HCT116 (cell line): ENCODE measurements at regions not wholly inside any gene's neighbourhood (a gene's known extent, or its start where the extent isn't known, plus 50 kb on each side); places are given as distances from the start of the nearest gene placed in this dataset.

Experiments used
- ATAC-seq: fragments of 200-7000 bp; cut with Tn5 transposase; 2 replicates; pipeline ENCODE4 v1.9.1; 2020; ENCODE audit warnings: mild to moderate bottlenecking, moderate library complexity
- BruUV-seq: library from RNA; stranded (reverse); fragments of 400-500 nt; replicated peaks from 2 replicates; lab custom pipeline; 2021; lab: Mats Ljungman, UMichigan
- CTCF ChIA-PET: fragments of 300-600 bp; sonication (Branson Sonifier 250); formaldehyde crosslinking; loops from one replicate; lab custom pipeline; 2021; ENCODE audit warnings: antibody characterized with exemption; lab: Charles Lee
- POLR2A ChIA-PET: fragments of 300-600, 350-600 bp; sonication (Branson Sonifier 250); formaldehyde crosslinking; loops from one replicate; lab custom pipeline; 2021; ENCODE audit warnings: antibody characterized with exemption; lab: Charles Lee
- RAD21 ChIA-PET, 2 experiments: fragments of 300-600 bp; sonication (Branson Sonifier 250); formaldehyde crosslinking; loops; one replicate each; lab custom pipeline; 2023; ENCODE audit warnings: low total read pairs in 2 of 2; ENCODE audit not compliant: uncharacterized antibody in 2 of 2, unreplicated experiment in 2 of 2, low non-redundant PET in 1 of 2; lab: Charles Lee
- DNase-seq: peaks from one replicate; pipeline ENCODE4 v3.0.0-alpha.2; 2010; ENCODE audit warnings: low read depth, low spot score
- H2AFZ ChIP-seq: fragments of 200-600 bp; shearing (Covaris generic), sonication (generic); 2 replicates; pipeline ENCODE4 v1.6.1; 2017; ENCODE audit warnings: low read depth, mixed run types, mixed read lengths, antibody characterized with exemption, low read length; ENCODE audit not compliant: poor library complexity, severe bottlenecking
- H3K27ac ChIP-seq: 2 replicates; pipeline ENCODE4 v1.5.1; 2012; ENCODE audit warnings: low read depth, low read length
- H3K27me3 ChIP-seq: fragments of 200-600 bp; sonication (generic); 2 replicates; pipeline ENCODE4 v1.6.1; 2016; ENCODE audit warnings: mixed run types, low read length, mixed read lengths; ENCODE audit not compliant: insufficient read depth
- H3K36me3 ChIP-seq, 2 experiments: fragments of 200-500 bp in 1 of 2; fragments of 200-600 bp in 1 of 2; sonication (Bioruptor generic) in 1 of 2; sonication (generic) in 1 of 2; 2 replicates each; pipeline versions ENCODE4 v1.5.1 to v1.6.1; 2014 to 2016; ENCODE audit warnings: low read length in 2 of 2, inconsistent platforms in 1 of 2, mixed read lengths in 1 of 2, mixed run types in 1 of 2; ENCODE audit not compliant: insufficient read depth in 2 of 2, control insufficient read depth in 1 of 2
- H3K4me1 ChIP-seq, 2 experiments: fragments of 200-600 bp in 1 of 2; sonication (generic) in 1 of 2; 2 replicates each; pipeline versions ENCODE4 v1.5.1 to v1.6.1; 2012 to 2017; ENCODE audit warnings: low read length in 2 of 2, inconsistent platforms in 1 of 2, mild to moderate bottlenecking in 1 of 2, mixed read lengths in 1 of 2, mixed run types in 1 of 2, moderate library complexity in 1 of 2; ENCODE audit not compliant: insufficient read depth in 2 of 2, control insufficient read depth in 1 of 2
- H3K4me2 ChIP-seq: fragments of 200-600 bp; sonication (generic); 2 replicates; pipeline ENCODE4 v1.6.1; 2017; ENCODE audit warnings: mixed run types, low read length, mixed read lengths
- H3K4me3 ChIP-seq, 2 experiments: fragments of 200-600 bp in 1 of 2; sonication (generic) in 1 of 2; replicated peaks in 1 of 2; 2 replicates each; pipeline ENCODE4 v1.5.1; 2011 to 2016; ENCODE audit warnings: low read length in 2 of 2, control low read depth in 1 of 2, low read depth in 1 of 2, mild to moderate bottlenecking in 1 of 2, mixed read lengths in 1 of 2, mixed run types in 1 of 2
- H3K79me2 ChIP-seq: fragments of 200-600 bp; sonication (generic); 2 replicates; pipeline ENCODE4 v1.6.1; 2017; ENCODE audit warnings: mild to moderate bottlenecking, mixed run types, low read length, moderate library complexity, mixed read lengths; ENCODE audit not compliant: insufficient read depth
- H3K9ac ChIP-seq: fragments of 200-600 bp; sonication (generic); 2 replicates; pipeline ENCODE4 v1.6.1; 2016; ENCODE audit warnings: low read length, mixed read lengths
- H3K9me2 ChIP-seq: fragments of 200-600 bp; sonication (generic), shearing (Covaris generic); 2 replicates; pipeline ENCODE4 v1.6.1; 2017; ENCODE audit warnings: mixed run types, mild to moderate bottlenecking, moderate library complexity; ENCODE audit not compliant: insufficient read depth
- H3K9me3 ChIP-seq, 2 experiments: fragments of 200-500 bp in 1 of 2; fragments of 200-600 bp in 1 of 2; sonication (Bioruptor generic) in 1 of 2; sonication (generic) in 1 of 2; 2 replicates each; pipeline ENCODE4 v1.6.1; 2014 to 2017; ENCODE audit warnings: low read length in 2 of 2, mixed read lengths in 2 of 2, inconsistent platforms in 1 of 2, low read depth in 1 of 2, mild to moderate bottlenecking in 1 of 2, mixed run types in 1 of 2, moderate library complexity in 1 of 2; ENCODE audit not compliant: control insufficient read depth in 1 of 2, insufficient read depth in 1 of 2
- H4K20me1 ChIP-seq: fragments of 200-600 bp; sonication (generic), shearing (Covaris generic); 2 replicates; pipeline ENCODE4 v1.6.1; 2017; ENCODE audit warnings: mixed run types, mild to moderate bottlenecking, moderate library complexity; ENCODE audit not compliant: insufficient read depth
- ATF3 ChIP-seq: IDR thresholded peaks from 2 replicates; pipeline ENCODE4 v1.6.1; 2012
- ELF1 ChIP-seq: IDR thresholded peaks from 2 replicates; pipeline ENCODE4 v1.6.1; 2012; ENCODE audit warnings: low read depth, borderline replicate concordance
- EZH2 ChIP-seq: fragments of 200-600 bp; sonication (generic); IDR thresholded peaks from 2 replicates; pipeline ENCODE4 v1.6.1; 2017; ENCODE audit warnings: antibody characterized with exemption, mixed run types
- FOSL1 ChIP-seq: IDR thresholded peaks from 2 replicates; pipeline ENCODE4 v1.6.1; 2012; ENCODE audit warnings: low read depth
- JUND ChIP-seq: IDR thresholded peaks from 2 replicates; pipeline ENCODE4 v1.6.1; 2012
- POLR2A ChIP-seq: IDR thresholded peaks from 2 replicates; pipeline ENCODE4 v1.7.0; 2011; ENCODE audit warnings: borderline replicate concordance; ENCODE audit not compliant: insufficient read depth, insufficient read length; ENCODE audit errors: extremely low read depth
- POLR2AphosphoS5 ChIP-seq: IDR thresholded peaks from 2 replicates; pipeline ENCODE4 v1.6.1; 2011; ENCODE audit warnings: mild to moderate bottlenecking, low read depth, low read length, moderate library complexity
- REST ChIP-seq: IDR thresholded peaks from 2 replicates; pipeline ENCODE4 v1.6.1; 2012; ENCODE audit warnings: low read depth
- SIN3A ChIP-seq: IDR thresholded peaks from 2 replicates; pipeline ENCODE4 v1.6.1; 2012; ENCODE audit warnings: low read depth
- SP1 ChIP-seq: IDR thresholded peaks from 2 replicates; pipeline ENCODE4 v1.6.1; 2012; ENCODE audit warnings: low read depth
- SRF ChIP-seq: IDR thresholded peaks from 2 replicates; pipeline ENCODE4 v1.6.1; 2012; ENCODE audit warnings: low read depth
- TCF7L2 ChIP-seq: IDR thresholded peaks from 2 replicates; pipeline ENCODE4 v1.7.0; 2011; ENCODE audit warnings: borderline replicate concordance, inconsistent platforms; ENCODE audit not compliant: insufficient read depth, insufficient read length; ENCODE audit errors: extremely low read depth
- YY1 ChIP-seq: IDR thresholded peaks from 2 replicates; pipeline ENCODE4 v1.6.1; 2011; ENCODE audit warnings: low read length, low read depth, moderate library complexity, mild to moderate bottlenecking; ENCODE audit not compliant: insufficient replicate concordance; ENCODE audit errors: extremely low read depth
- ZBTB33 ChIP-seq: IDR thresholded peaks from 2 replicates; pipeline ENCODE4 v1.6.1; 2011; ENCODE audit warnings: mild to moderate bottlenecking, low read length, moderate library complexity; ENCODE audit not compliant: insufficient replicate concordance; ENCODE audit errors: extremely low read depth
- ZFX ChIP-seq: fragments of 450-650 bp; IDR thresholded peaks from 2 replicates; pipeline ENCODE4 v1.6.1; 2017
- ZNF274 ChIP-seq: fragments of 200-500 bp; sonication (Bioruptor generic); IDR thresholded peaks from 2 replicates; pipeline ENCODE4 v1.6.1; 2014; ENCODE audit warnings: mild to moderate bottlenecking, low read depth, low read length, inconsistent platforms
- intact Hi-C: fragments of 100-400 bp; cut with micrococcal nuclease; formaldehyde crosslinking; loops from 2 replicates; pipeline ENCODE4 v1.10.0; 2022
- TF ChIP-seq, protein P1 (sequence below): IDR thresholded peaks from 2 replicates; pipeline ENCODE4 v1.6.1; 2012

- Histone ChIP-seq H3K4me2 (no peak overlapping the region), H4K20me1 (no peaks in the 10 kb centered on the region)
- BruUV-seq = no TSS peak
- TF ChIP-seq ZFX (no peak), REST (no peak), YY1 (no peak), POLR2AphosphoS5 (no peak), ZBTB33 (no peak), SIN3A (no peak), EZH2 (no peak), SRF (no peak), TCF7L2 (no peak), ATF3 (no peak), POLR2A (no peak), SP1 (no peak), JUND (no peak), ZNF274 (no peak), ELF1 (no peak), FOSL1 (no peak)
- TF ChIP-seq, protein P1, sequence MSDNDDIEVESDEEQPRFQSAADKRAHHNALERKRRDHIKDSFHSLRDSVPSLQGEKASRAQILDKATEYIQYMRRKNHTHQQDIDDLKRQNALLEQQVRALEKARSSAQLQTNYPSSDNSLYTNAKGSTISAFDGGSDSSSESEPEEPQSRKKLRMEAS = no peak
- TF ChIP-seq, all 23 proteins: peak for 0
- DNase-seq (no peak), ATAC-seq (no peak)
- Histone ChIP-seq H2AFZ (no peak overlapping the region), H3K9me2 (no peaks in the 10 kb centered on the region), H3K27ac (no peak overlapping the region), H3K9ac (no peak overlapping the region), H3K4me3 (no peak overlapping the region), H3K9me3 (no peaks in the 10 kb centered on the region), H3K36me3 (no peaks in the 10 kb centered on the region), H3K27me3 (no peaks in the 10 kb centered on the region), H3K4me1 (no peaks in the 10 kb centered on the region), H3K79me2 (no peaks in the 10 kb centered on the region)
- intact Hi-C loops = loop anchor here (10.0 kb wide), 1 partner anchor 156 kb away; no protein-coding TSS in a partner anchor
- POLR2A ChIA-PET = no interaction called here
- RAD21 ChIA-PET = no interaction called here
- CTCF ChIA-PET = no interaction called here
Observed at GRCh38 chr15:62488387-62488786, 323.3 kb upstream of the C2CD4B start.
